WTC11 (cell line): ENCODE measurements at regions not wholly inside any gene's neighbourhood (a gene's known extent, or its start where the extent isn't known, plus 50 kb on each side); places are given as distances from the start of the nearest gene placed in this dataset.

Experiments used
- ATAC-seq: fragments of 200-7000 bp; cut with Tn5 transposase; 2 replicates; pipeline ENCODE4 v1.10.0; 2021; ENCODE audit warnings: mild to moderate bottlenecking, moderate library complexity
- CTCF ChIA-PET: fragments of 300-600 bp; sonication (Branson Sonifier 250); formaldehyde crosslinking; loops from one replicate; lab custom pipeline; 2021; ENCODE audit warnings: antibody characterized with exemption; lab: Charles Lee
- POLR2A ChIA-PET: fragments of 350-600 bp; sonication (Branson Sonifier 250); formaldehyde crosslinking; loops from one replicate; lab custom pipeline; 2021; ENCODE audit warnings: antibody characterized with exemption; lab: Charles Lee
- DNase-seq: peaks from one replicate; pipeline ENCODE4 v3.0.0; 2021; ENCODE audit warnings: low spot score
- H3K27ac Mint-ChIP-seq: 2 replicates; pipeline ENCODE4 v1.8.0; 2021; ENCODE audit warnings: mixed read lengths
- H3K27me3 Mint-ChIP-seq: 2 replicates; pipeline ENCODE4 v1.8.0; 2021; ENCODE audit warnings: low read depth, mild to moderate bottlenecking, moderate library complexity, mixed read lengths
- H3K36me3 Mint-ChIP-seq: 2 replicates; pipeline ENCODE4 v1.8.0; 2021; ENCODE audit warnings: mixed read lengths
- H3K4me1 Mint-ChIP-seq: 2 replicates; pipeline ENCODE4 v1.8.0; 2022; ENCODE audit warnings: mixed read lengths
- H3K4me3 Mint-ChIP-seq: 2 replicates; pipeline ENCODE4 v1.8.0; 2021; ENCODE audit warnings: mild to moderate bottlenecking, moderate library complexity, mixed read lengths
- H3K9me3 Mint-ChIP-seq: 2 replicates; pipeline ENCODE4 v1.8.0; 2021; ENCODE audit warnings: mixed read lengths
- CREB1 ChIP-seq: sonication (generic); formaldehyde crosslinking; IDR thresholded peaks from 2 replicates; pipeline ENCODE4 v1.8.0; 2023; ENCODE audit warnings: mild to moderate bottlenecking, missing genetic modification reagents
- EMX1 ChIP-seq: fragments of 250-450 bp; sonication (Bioruptor Pico); IDR thresholded peaks from 2 replicates; pipeline ENCODE4 v1.8.0; 2021; ENCODE audit warnings: mild to moderate bottlenecking
- ETV6 ChIP-seq: sonication (generic); formaldehyde crosslinking; IDR thresholded peaks from 2 replicates; pipeline ENCODE4 v1.8.1; 2022; ENCODE audit warnings: mild to moderate bottlenecking, missing genetic modification reagents
- FOXK1 ChIP-seq: sonication (generic); formaldehyde crosslinking; IDR thresholded peaks from 2 replicates; pipeline ENCODE4 v1.8.0; 2022; ENCODE audit warnings: mild to moderate bottlenecking, moderate library complexity, missing genetic modification reagents
- JUN ChIP-seq: sonication (generic); formaldehyde crosslinking; IDR thresholded peaks from 2 replicates; pipeline ENCODE4 v1.8.0; 2023; ENCODE audit warnings: mild to moderate bottlenecking, missing genetic modification reagents
- KAT7 ChIP-seq: sonication (generic); formaldehyde crosslinking; IDR thresholded peaks from 2 replicates; pipeline ENCODE4 v1.8.1; 2023; ENCODE audit warnings: missing genetic modification reagents, mild to moderate bottlenecking, borderline replicate concordance
- MXD4 ChIP-seq: fragments of 250-450 bp; sonication (Bioruptor Pico); IDR thresholded peaks from 2 replicates; pipeline ENCODE4 v1.8.0; 2021; ENCODE audit warnings: mild to moderate bottlenecking, moderate library complexity, borderline replicate concordance
- MYBL2 ChIP-seq: sonication (generic); formaldehyde crosslinking; IDR thresholded peaks from 2 replicates; pipeline ENCODE4 v1.8.1; 2023; ENCODE audit warnings: mild to moderate bottlenecking, moderate library complexity, missing genetic modification reagents
- NFE2L1 ChIP-seq: sonication (generic); formaldehyde crosslinking; IDR thresholded peaks from 2 replicates; pipeline ENCODE4 v1.8.1; 2023; ENCODE audit warnings: missing genetic modification reagents
- PRRX2 ChIP-seq: fragments of 250-450 bp; sonication (Bioruptor Pico); IDR thresholded peaks from 2 replicates; pipeline ENCODE4 v1.8.0; 2021; ENCODE audit warnings: mild to moderate bottlenecking
- SP1 ChIP-seq: sonication (generic); formaldehyde crosslinking; conservative IDR thresholded peaks from 2 replicates; pipeline ENCODE4 v1.8.1; 2022; ENCODE audit warnings: missing genetic modification reagents
- TEAD1 ChIP-seq: sonication (generic); formaldehyde crosslinking; IDR thresholded peaks from 2 replicates; pipeline ENCODE4 v1.8.0; 2022; ENCODE audit warnings: mild to moderate bottlenecking, missing genetic modification reagents
- TEAD4 ChIP-seq: sonication (generic); formaldehyde crosslinking; IDR thresholded peaks from 2 replicates; pipeline ENCODE4 v1.8.0; 2022; ENCODE audit warnings: mild to moderate bottlenecking, missing genetic modification reagents
- ZNF138 ChIP-seq: sonication (generic); formaldehyde crosslinking; conservative IDR thresholded peaks from 2 replicates; pipeline ENCODE4 v1.8.1; 2022; ENCODE audit warnings: mild to moderate bottlenecking, moderate library complexity, missing genetic modification reagents
- TF ChIP-seq, protein P1 (sequence below): sonication (generic); formaldehyde crosslinking; IDR thresholded peaks from 2 replicates; pipeline ENCODE4 v1.8.1; 2023; ENCODE audit warnings: mild to moderate bottlenecking, missing genetic modification reagents, moderate library complexity
- TF ChIP-seq, protein P2 (sequence below): fragments of 250-450 bp; sonication (Bioruptor Pico); conservative IDR thresholded peaks from 2 replicates; pipeline ENCODE4 v1.9.0; 2021; ENCODE audit warnings: mild to moderate bottlenecking
- TF ChIP-seq, protein P3 (sequence below): sonication (generic); formaldehyde crosslinking; IDR thresholded peaks from 2 replicates; pipeline ENCODE4 v1.8.0; 2022; ENCODE audit warnings: mild to moderate bottlenecking, missing genetic modification reagents
- TF ChIP-seq, protein P4 (sequence below): sonication (generic); formaldehyde crosslinking; IDR thresholded peaks from 2 replicates; pipeline ENCODE4 v1.8.0; 2023; ENCODE audit warnings: mild to moderate bottlenecking, missing genetic modification reagents
- TF ChIP-seq, protein P5 (sequence below): fragments of 250-450 bp; sonication (Bioruptor Pico); IDR thresholded peaks from 2 replicates; pipeline ENCODE4 v1.9.0; 2021; ENCODE audit warnings: mild to moderate bottlenecking
- TF ChIP-seq, protein P6 (sequence below): fragments of 200-600 bp; IDR thresholded peaks from 2 replicates; pipeline ENCODE4 v1.8.0; 2022; ENCODE audit warnings: antibody characterized with exemption
- TF ChIP-seq, protein P7 (sequence below): sonication (generic); formaldehyde crosslinking; IDR thresholded peaks from 2 replicates; pipeline ENCODE4 v1.8.0; 2022; ENCODE audit warnings: missing genetic modification reagents

DNA sequence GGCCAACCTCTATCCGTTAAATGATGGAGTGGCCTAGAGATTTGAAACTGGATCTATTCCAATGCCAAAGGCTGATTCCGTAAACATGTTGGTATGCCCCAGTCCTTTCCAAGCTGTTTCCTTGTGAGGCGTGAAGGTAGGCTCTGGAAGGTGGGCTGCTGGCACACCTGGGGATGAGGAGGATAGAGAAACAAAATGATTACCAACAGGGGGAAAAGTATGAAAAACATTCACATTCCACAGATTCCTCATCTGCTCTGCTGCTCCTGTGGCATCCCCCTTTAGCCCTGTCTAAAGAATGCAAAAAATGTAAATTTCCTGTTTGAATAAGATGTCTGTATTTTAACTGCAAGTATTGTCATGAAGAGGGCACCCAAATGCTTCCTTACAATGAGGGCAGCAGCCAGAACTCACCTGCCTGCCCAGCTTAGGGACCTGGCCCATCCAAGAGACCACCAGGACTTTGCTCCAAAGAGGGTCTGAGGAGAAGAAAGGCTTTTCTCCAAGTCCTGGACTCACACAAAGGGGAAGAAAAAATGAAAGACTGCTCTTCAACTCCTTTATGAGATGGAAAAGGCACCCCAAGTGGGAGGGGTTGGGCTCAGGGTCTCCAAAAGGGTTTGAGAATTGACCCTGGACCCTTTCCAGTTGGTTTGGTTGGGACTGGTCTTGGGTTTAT, 132.3 kb upstream of the PELI1 start:
- H3K4me1 Mint-ChIP-seq: peaks cover 75% of the 10 kb centered on the region
- peaks cover 11% of the 10 kb centered on the region for H3K27me3 Mint-ChIP-seq
- DNase-seq (peak; percentile 53), ATAC-seq (peak; percentile 87)
- H3K4me3 Mint-ChIP-seq: peak overlapping the region; percentile 26; the same call in 1 of the 2 replicates
- peak overlapping the region; percentile 94 for H3K27ac Mint-ChIP-seq
- CTCF ChIA-PET: interaction anchor here (0.7 to 2.8 kb wide), 4 partner anchors 14 to 54 kb away, joined by 3 to 18 read pairs (median 8); no protein-coding TSS in a partner anchor
- no peaks in the 10 kb centered on the region for H3K36me3 Mint-ChIP-seq
- POLR2A ChIA-PET: interaction anchor here (1.2 to 1.3 kb wide), 2 partner anchors 11 to 25 kb away, joined by 3 to 5 read pairs; no protein-coding TSS in a partner anchor
- H3K9me3 Mint-ChIP-seq: no peaks in the 10 kb centered on the region
- TF ChIP-seq ETV6 (CRISPR knock-in tag) (peak; percentile 65; the same call in 1 of the 2 replicates), MXD4 (CRISPR knock-in tag) (no peak), NFE2L1 (CRISPR knock-in tag) (peak; percentile 66), SP1 (CRISPR knock-in tag) (peak; percentile 63), JUN (CRISPR knock-in tag) (no peak), EMX1 (CRISPR knock-in tag) (0 out of 2 replicates have a peak, but pooled peaks have one; percentile 78), MYBL2 (CRISPR knock-in tag) (peak; percentile 83; the same call in 1 of the 2 replicates), CREB1 (CRISPR knock-in tag) (no peak), TEAD4 (CRISPR knock-in tag) (peak; percentile 46; the same call in 1 of the 2 replicates), PRRX2 (no peak), FOXK1 (peak; percentile 57), KAT7 (CRISPR knock-in tag) (no peak), TEAD1 (CRISPR knock-in tag) (peak; percentile 98), ZNF138 (CRISPR knock-in tag) (no peak)
- TF ChIP-seq, protein P1, sequence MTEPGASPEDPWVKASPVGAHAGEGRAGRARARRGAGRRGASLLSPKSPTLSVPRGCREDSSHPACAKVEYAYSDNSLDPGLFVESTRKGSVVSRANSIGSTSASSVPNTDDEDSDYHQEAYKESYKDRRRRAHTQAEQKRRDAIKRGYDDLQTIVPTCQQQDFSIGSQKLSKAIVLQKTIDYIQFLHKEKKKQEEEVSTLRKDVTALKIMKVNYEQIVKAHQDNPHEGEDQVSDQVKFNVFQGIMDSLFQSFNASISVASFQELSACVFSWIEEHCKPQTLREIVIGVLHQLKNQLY (CRISPR knock-in tag): no peak
- TF ChIP-seq, protein P2, sequence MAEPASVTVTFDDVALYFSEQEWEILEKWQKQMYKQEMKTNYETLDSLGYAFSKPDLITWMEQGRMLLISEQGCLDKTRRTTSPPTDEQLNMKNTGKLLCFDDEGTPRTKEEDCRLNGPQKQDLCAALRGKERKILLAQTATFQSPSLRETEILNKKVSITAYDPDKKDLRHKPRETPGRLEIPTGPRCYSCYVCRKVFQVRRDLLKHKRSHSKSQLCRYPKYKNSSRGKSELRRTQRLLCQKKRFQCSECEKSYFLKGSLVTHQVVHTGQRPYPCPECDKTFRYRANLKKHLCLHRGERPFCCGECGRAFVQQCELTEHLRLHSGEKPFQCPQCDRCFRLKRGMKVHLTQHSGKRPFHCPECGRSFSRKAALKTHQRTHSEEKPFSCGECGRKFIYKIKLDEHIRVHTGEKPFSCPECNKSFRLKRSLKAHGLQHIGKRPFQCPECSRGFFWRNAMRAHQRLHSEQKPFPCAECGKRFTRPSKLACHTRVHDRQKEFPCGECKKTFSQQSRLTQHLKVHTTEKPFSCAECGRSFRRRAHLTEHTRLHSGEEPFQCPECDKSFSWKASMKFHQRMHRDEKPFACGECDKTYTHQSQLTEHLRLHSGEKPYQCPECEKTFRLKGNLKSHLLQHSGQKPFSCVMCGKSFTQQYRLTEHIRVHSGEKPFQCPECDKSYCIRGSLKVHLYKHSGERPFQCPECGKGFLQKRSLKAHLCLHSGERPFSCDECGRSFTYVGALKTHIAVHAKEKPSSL: no peak
- TF ChIP-seq, protein P3, sequence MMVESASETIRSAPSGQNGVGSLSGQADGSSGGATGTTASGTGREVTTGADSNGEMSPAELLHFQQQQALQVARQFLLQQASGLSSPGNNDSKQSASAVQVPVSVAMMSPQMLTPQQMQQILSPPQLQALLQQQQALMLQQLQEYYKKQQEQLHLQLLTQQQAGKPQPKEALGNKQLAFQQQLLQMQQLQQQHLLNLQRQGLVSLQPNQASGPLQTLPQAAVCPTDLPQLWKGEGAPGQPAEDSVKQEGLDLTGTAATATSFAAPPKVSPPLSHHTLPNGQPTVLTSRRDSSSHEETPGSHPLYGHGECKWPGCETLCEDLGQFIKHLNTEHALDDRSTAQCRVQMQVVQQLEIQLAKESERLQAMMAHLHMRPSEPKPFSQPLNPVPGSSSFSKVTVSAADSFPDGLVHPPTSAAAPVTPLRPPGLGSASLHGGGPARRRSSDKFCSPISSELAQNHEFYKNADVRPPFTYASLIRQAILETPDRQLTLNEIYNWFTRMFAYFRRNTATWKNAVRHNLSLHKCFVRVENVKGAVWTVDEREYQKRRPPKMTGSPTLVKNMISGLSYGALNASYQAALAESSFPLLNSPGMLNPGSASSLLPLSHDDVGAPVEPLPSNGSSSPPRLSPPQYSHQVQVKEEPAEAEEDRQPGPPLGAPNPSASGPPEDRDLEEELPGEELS (CRISPR knock-in tag): 0 out of 2 replicates have a peak, but pooled peaks have one; percentile 56
- TF ChIP-seq, protein P4, sequence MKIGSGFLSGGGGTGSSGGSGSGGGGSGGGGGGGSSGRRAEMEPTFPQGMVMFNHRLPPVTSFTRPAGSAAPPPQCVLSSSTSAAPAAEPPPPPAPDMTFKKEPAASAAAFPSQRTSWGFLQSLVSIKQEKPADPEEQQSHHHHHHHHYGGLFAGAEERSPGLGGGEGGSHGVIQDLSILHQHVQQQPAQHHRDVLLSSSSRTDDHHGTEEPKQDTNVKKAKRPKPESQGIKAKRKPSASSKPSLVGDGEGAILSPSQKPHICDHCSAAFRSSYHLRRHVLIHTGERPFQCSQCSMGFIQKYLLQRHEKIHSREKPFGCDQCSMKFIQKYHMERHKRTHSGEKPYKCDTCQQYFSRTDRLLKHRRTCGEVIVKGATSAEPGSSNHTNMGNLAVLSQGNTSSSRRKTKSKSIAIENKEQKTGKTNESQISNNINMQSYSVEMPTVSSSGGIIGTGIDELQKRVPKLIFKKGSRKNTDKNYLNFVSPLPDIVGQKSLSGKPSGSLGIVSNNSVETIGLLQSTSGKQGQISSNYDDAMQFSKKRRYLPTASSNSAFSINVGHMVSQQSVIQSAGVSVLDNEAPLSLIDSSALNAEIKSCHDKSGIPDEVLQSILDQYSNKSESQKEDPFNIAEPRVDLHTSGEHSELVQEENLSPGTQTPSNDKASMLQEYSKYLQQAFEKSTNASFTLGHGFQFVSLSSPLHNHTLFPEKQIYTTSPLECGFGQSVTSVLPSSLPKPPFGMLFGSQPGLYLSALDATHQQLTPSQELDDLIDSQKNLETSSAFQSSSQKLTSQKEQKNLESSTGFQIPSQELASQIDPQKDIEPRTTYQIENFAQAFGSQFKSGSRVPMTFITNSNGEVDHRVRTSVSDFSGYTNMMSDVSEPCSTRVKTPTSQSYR (CRISPR knock-in tag): 0 out of 2 replicates have a peak, but pooled peaks have one; percentile 15
- TF ChIP-seq, protein P5, sequence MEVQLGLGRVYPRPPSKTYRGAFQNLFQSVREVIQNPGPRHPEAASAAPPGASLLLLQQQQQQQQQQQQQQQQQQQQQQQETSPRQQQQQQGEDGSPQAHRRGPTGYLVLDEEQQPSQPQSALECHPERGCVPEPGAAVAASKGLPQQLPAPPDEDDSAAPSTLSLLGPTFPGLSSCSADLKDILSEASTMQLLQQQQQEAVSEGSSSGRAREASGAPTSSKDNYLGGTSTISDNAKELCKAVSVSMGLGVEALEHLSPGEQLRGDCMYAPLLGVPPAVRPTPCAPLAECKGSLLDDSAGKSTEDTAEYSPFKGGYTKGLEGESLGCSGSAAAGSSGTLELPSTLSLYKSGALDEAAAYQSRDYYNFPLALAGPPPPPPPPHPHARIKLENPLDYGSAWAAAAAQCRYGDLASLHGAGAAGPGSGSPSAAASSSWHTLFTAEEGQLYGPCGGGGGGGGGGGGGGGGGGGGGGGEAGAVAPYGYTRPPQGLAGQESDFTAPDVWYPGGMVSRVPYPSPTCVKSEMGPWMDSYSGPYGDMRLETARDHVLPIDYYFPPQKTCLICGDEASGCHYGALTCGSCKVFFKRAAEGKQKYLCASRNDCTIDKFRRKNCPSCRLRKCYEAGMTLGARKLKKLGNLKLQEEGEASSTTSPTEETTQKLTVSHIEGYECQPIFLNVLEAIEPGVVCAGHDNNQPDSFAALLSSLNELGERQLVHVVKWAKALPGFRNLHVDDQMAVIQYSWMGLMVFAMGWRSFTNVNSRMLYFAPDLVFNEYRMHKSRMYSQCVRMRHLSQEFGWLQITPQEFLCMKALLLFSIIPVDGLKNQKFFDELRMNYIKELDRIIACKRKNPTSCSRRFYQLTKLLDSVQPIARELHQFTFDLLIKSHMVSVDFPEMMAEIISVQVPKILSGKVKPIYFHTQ (CRISPR knock-in tag): no peak
- TF ChIP-seq, protein P6, sequence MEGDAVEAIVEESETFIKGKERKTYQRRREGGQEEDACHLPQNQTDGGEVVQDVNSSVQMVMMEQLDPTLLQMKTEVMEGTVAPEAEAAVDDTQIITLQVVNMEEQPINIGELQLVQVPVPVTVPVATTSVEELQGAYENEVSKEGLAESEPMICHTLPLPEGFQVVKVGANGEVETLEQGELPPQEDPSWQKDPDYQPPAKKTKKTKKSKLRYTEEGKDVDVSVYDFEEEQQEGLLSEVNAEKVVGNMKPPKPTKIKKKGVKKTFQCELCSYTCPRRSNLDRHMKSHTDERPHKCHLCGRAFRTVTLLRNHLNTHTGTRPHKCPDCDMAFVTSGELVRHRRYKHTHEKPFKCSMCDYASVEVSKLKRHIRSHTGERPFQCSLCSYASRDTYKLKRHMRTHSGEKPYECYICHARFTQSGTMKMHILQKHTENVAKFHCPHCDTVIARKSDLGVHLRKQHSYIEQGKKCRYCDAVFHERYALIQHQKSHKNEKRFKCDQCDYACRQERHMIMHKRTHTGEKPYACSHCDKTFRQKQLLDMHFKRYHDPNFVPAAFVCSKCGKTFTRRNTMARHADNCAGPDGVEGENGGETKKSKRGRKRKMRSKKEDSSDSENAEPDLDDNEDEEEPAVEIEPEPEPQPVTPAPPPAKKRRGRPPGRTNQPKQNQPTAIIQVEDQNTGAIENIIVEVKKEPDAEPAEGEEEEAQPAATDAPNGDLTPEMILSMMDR: no peak
- TF ChIP-seq, protein P7, sequence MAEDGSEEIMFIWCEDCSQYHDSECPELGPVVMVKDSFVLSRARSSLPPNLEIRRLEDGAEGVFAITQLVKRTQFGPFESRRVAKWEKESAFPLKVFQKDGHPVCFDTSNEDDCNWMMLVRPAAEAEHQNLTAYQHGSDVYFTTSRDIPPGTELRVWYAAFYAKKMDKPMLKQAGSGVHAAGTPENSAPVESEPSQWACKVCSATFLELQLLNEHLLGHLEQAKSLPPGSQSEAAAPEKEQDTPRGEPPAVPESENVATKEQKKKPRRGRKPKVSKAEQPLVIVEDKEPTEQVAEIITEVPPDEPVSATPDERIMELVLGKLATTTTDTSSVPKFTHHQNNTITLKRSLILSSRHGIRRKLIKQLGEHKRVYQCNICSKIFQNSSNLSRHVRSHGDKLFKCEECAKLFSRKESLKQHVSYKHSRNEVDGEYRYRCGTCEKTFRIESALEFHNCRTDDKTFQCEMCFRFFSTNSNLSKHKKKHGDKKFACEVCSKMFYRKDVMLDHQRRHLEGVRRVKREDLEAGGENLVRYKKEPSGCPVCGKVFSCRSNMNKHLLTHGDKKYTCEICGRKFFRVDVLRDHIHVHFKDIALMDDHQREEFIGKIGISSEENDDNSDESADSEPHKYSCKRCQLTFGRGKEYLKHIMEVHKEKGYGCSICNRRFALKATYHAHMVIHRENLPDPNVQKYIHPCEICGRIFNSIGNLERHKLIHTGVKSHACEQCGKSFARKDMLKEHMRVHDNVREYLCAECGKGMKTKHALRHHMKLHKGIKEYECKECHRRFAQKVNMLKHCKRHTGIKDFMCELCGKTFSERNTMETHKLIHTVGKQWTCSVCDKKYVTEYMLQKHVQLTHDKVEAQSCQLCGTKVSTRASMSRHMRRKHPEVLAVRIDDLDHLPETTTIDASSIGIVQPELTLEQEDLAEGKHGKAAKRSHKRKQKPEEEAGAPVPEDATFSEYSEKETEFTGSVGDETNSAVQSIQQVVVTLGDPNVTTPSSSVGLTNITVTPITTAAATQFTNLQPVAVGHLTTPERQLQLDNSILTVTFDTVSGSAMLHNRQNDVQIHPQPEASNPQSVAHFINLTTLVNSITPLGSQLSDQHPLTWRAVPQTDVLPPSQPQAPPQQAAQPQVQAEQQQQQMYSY: no peak
